GM19025 (cell line): ENCODE measurements at regions not wholly inside any gene's neighbourhood (a gene's known extent, or its start where the extent isn't known, plus 50 kb on each side); places are given as distances from the start of the nearest gene placed in this dataset.
A peak's percentile ranks its signal among the peaks of the same experiment; 100 is the strongest.
"Not testable (repeated sequence)": the region's sequence is repeated elsewhere in the genome, so short reads cannot be mapped to it uniquely, and the experiment has no call there.

ENCODE experiments used
- ATAC-seq: cut with Tn5 transposase; IDR thresholded peaks from one replicate; pipeline ENCODE4 v1.9.1; 2021; ENCODE audit warnings: mild to moderate bottlenecking, low read depth, moderate library complexity; ENCODE audit not compliant: unreplicated experiment

DNA sequence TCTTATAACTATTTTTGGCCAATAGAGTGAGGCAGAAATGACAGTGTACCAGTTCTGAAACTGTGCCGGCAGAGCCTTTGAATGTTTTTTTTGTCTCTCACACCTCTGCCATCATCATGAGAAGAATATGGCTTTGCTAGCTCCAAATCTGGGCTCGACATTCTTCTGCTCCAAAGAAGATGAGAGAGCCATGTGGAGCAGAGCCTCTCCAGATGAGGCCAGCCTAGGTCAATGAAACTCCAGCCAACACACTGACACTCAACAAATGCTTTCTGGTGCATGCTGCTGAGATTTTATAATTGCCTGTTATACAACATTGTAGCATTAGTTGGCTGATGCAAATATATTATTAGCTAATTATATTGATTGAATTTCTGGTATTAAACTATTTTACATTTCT, 154.7 kb downstream of the SLC38A4 start:
- no peak for ATAC-seq

DNA sequence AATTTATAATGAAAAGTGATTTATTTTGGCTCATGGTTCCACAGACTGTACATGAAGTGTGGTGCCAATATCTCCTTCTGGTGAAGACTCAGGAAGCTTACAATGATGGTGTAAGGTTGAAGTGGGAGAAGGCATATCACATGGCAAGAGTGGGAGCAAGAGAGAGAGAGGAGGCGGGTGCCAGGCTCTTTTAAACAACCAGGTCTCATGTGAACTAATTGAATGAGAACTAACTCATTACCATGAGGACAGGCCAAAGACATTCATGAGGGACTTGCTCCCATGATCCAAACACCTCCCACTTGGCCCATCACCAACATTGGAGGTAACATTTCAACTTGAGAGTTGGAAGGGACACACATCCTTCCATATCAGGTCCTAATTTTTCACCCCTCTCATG, 155.2 kb downstream of the SLC38A4 start:
- ATAC-seq = no peak

DNA sequence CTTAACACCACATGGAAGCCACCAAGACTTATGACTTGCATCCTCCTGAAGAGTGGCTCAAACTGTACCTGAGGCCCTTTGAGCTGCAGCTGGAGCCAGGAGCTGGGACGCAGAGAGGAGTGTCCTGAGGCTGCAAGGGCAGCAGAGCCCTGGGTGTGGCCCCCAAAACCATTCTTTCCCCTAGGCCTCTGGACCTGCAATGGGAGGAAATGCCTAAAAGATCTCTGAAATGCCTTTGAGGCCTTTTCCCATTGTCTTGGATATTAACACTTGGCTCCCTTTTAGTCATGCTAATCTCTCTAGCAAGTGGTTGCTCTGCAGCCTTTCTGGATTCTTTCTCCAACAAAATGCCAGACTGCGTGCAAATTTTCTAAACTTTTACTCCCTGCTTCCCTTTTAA, 156.1 kb downstream of the SLC38A4 start:
- no peak for ATAC-seq

DNA sequence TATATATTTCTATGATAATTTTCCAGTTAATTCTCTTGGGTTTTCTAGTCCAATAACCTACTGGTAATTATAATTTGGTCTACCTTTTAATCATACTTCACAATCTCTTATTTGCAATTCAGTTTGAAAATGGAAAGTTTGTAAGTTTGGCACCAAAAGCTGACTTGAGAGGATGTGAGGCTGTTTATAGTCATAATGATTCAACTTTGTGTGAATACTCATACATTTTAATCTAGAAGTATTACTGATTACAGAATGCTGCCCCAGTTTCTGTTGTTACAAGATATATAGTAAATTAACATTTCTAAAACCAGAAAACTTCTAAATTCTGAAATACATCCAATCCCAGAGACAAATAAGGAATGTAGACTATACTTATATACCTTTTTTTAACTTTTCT, 158.2 kb downstream of the SLC38A4 start:
- ATAC-seq = no peak

DNA sequence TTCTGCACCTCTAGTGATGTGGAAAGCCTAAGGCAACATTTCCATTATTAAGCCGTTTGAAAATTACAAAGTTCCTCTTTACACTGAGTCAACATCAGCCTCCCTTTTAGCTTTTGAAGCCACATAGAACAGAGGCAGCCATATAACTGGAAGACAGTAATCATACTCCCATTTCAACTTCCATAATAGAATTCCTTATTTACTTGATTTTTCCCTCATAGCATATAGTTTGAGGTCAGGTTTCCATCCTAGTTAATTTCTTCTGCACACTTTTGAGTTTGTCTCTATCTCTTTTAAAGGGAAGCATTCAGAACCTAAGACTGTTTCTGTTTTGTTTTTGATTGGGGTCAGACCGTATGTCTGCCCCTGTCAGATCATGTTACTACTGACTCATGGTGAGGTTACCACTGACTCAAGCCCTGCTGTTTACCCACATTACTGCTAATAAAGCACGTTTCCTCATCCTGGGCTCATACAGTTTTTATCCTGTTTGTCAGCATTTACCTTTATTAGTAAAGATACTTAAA, 161.0 kb downstream of the SLC38A4 start:
- ATAC-seq = no peak

DNA sequence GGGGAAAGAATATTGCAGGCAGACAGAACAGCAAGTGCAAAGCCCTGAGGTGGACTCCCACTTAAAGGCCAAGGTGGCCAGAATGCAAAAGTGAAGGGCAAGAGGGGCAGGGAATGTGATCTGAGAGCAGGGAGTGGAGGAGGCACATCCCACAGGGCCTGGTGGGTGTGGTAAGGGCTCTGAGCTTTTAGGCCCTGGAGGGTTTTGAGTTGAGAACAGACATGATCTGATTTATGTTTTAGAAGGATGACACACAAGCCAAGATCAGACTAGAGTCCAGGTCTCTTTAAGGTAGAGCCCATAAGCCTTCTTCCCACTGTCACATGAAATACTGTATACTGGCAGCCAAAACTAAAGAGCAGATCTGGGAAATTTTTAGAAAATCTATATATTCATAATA, 162.5 kb downstream of the SLC38A4 start:
- ATAC-seq = no peak

DNA sequence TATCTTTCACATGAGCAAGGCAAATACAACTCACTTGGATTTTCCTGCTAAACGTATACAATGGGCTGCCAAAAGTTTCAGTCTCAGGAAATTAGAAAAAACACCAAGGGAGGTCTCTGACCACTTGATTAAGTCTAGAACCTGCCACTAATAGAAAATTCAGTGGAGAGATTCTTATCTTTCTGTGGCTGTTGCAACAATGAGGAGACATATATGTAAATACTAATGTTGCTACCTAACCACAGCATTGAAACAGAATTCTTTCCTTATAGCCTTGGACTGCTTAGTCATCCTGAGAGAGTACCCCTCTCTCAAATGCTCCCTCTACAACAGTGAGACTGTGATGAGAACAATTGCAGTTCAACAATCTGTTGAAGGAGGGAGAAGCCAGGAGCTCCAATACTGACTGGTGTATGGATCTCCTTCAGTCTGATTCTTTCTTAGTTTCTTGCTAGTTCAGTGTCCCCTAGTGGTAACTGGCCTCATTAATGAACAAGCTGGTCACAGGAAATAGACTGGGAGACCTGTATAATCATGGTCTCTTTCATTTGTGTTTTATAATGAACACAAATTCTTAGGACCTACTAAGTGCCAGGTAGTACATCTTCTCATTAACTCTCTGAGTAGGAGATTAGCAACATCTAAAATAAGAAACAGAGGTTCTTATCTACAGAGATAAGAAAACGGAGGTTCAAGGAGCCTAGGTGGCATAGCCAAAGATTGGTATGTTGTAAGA, 164.5 kb downstream of the SLC38A4 start:
- peak; percentile 77 for ATAC-seq

DNA sequence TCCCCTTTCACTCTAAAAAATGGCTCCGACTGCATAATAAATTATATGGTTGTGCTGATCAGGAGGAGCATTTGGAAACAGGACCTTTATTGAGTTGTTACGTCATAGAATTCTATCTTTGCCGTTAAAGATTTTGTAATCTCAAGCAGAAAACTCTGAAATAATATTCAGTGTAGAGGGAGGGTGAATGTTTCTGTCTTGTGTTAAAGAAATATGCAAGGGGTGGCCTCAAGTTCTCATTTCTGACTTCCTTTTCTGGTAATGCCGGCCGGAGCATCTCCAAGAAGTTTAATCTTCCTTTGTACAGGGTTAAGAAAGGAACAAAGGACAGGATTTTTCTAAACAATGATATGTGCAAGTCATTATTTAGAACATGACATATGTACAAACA, 165.1 kb downstream of the SLC38A4 start:
- ATAC-seq = no peak

DNA sequence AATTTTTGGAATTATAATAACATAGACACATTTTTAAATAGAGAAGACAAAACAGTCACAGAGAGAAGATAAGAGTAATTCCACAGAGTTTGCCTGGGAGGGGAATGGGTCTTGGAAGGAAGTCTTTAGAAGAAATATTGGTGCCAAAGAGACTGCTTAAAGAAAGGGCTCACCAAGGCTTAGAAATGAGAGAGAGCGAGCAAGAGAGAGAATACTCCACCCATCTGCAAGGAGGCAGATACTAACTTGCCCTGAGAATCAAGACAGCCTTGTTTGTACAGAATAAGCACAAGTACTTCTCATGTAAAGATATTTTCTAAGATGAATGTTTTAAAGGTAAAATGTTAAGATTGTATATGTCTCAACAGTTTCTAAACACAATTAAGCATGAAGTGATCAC, 165.5 kb downstream of the SLC38A4 start:
- no peak for ATAC-seq

DNA sequence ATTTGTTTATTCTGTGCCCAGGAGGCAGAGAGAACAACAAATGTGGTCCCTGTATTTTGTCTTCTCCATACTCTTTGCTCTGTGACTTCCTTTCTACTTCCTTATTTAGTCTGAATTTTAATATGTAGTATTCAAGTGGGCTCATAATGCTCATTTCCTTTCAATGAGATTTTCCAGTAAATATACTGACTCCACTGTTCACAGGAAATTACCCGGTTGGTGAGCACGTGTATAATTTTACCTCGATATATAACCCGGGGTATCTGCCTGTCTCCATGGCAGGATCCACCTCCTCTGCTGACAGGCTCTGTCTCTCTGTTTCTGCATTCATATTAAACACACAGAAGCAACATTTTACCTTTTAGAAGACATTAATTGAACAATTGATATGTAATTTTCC, 166.0 kb downstream of the SLC38A4 start:
- no peak for ATAC-seq

DNA sequence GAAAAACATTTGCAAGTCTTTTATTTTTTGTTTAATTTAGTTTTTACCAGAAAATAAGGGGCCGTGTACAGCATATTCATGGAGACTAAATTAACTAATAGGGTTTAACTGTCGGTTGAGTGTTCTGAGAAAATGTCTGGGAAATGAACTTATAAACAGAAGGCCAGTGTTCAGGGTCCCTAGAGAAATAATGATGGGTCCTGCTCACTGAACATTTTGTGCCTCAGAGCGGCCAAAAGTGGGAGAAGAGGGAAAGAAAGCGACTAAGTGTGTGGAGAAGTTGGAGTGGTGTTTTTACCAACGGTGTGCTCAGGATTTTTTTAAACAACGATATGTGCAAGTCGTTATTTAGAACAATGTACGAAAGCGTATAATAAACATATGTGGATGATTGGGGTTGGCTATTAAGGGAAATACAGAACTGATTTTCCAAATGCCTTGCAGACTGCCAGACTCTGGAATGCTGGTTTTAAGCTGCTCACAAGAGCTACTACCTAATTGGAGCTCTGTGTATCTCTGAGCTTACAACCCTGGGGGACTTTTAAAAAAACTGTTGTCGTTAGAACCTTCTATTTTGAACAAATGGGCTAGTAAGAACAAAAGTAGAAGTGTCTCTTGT, 166.7 kb downstream of the SLC38A4 start:
- no peak for ATAC-seq

DNA sequence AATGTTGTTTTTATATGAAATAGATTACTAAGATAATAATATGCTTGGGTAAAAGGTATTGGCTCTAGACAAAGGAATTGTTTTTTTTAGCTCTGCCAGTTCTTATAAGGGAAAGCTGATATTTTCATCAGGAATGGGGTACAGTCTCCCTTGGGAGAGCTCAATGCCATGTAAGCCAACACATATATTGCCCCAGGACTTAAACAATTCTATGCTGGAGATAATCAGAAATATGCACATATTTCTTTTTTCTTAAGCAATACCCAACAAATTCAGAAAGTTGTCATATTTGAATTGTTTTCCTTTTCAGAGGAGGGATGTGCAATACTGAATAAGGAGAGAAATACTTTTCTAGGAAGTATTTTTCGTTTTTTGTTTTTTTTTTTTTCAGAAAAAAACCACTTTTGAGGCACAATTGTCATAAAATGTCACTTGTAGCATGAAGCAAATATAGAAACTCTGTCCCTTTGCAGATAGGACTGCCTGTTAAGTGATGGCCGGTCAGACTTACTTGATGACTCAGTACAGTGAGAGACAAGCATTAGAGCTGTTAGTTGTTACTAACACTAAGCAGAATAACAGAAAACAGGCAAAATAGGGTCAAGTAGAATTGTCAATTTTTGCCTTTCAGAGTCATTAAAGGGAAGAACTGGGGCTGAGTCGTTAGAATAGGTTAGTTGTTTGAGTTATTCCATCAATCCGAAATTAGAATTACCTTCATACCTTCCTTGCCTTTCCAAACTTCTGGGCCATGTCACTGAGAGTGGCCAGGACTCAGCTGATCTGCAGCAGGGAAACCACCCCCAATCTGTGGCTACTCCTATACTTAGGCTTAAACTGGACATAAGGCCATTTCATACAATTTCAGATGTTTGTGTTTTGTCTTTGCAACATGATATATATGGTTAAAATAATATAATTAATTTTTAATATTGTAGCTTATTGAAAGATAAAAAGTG, 168.1 kb downstream of the SLC38A4 start:
- ATAC-seq = no peak

DNA sequence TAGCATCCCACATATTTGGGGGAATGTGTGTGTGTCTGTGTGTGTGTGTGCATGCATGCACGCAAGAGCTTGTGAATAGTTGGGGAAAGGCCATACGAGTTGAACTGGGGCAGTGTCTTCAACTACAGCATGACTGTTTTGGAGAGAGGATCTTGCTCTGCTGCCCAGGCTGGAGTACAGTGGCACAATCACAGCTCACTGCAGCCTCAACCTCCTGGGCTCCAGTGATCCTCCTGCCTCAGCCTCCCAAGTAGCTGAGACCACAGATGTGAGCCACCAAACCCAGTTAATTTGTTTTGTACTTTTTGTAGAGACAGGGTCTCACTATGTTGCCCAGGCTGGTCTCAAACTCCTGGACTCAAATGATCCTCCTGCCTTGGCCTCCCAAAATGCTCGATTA, 169.8 kb downstream of the SLC38A4 start:
- ATAC-seq = not testable (repeated sequence)

DNA sequence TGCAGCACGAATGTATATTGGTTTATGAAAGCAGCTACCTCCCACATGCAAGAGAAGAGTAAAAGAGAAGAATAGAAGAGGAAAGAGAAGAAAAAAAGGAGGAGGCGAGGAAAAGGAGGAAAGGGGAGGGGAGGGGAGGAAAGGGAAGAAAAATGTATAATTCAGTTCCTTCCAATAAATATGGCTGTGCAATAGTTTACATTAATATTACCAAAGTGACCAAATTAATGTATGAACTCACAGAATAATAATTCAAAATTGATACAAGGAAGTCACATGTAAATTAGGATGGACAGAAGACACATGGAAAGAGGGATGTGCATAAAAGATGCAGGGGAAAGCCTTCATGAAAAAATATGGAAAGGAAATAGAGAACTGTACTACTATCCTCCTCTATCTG, 172.5 kb downstream of the SLC38A4 start:
- no peak for ATAC-seq

DNA sequence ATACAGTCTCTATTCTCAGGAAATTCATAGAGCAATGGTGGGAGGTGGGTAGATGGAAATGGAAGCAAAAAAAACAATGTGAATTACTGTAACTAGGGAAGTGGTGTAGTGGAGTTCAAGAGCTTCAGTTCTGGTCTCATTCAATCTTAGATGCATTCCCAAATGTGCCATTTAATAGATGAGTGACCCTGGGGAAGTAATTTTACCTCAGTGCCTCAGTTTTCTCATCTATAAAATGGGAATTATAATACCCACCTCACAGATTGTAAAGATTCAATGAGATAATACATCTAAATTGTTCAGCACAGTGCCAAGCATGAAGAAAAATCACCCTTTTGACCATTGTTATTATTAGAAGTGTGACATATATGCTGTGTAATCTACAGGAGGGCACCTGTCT, 173.1 kb downstream of the SLC38A4 start:
- no peak for ATAC-seq

DNA sequence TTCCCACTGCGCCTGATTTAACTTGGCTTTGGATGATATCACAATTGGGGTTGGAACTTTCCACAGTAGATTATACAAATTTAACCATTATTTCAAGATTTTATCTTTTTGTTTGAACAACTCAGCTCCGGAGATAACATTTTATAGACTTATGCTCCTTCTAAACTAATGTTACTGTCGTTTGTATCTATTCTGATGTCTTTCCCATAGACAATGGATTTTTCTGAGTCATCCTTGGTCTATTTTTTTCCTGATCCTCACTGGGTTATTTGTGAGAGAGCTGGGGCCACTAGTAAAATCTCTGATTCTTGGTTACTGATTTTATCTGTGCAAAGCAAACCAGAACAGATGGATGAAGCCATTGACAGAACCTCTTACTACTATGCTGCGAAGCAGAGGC, 175.1 kb downstream of the SLC38A4 start:
- ATAC-seq = no peak

DNA sequence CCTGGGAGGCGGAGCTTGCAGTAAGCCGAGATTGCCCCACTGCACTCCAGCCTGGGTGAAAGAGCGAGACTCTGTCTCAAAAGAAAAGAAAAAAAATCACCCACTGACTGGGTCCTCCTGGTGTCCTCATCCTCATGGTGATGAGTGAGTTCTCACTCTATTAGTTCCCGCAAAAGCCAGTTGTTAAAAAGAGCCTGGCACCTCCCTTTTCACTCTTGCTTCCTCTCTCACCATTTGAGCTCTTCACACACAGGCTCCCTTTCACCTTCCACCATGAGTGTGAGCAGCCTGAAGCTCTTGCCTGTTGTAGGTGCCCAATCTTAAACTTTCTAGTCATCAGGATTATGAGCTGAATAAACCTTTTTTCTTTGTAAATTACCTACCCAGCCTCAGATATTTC, 176.4 kb downstream of the SLC38A4 start:
- no peak for ATAC-seq

DNA sequence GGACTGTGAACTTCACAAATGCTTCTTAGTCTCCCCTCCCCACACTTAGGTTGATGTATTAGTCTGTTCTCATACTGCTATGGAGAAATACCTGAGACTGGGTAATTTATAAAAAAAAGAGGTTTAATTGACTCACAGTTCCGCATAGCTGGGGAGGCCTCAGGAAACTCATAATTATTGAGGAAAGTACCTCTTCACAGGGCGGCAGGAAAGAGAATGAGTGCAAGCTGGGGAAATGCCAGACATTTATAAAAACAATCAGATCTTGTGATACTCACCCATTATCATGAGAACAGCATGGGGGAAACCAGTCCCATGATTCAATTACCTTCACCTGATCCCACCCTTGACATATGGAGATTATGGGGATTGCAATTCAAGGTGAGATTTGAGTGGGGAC, 178.8 kb downstream of the SLC38A4 start:
- no peak for ATAC-seq

DNA sequence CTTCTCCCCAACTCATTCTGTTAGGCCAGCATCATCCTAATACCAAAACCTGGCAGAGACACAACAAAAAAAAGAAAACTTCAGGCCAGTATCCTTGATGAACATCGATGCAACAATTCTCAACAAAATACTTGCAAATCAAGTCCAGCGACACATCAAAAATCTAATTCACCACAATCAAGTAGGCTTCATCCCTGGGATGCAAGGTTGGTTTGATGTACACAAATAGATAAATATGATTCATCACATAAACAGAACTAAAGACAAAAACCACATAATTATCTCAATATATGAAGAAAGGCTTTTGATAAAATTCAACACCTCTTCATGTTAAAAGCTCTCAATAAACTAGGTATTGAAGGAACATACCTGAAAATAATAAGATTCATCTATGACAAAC, 184.1 kb downstream of the SLC38A4 start:
- not testable (repeated sequence) for ATAC-seq

DNA sequence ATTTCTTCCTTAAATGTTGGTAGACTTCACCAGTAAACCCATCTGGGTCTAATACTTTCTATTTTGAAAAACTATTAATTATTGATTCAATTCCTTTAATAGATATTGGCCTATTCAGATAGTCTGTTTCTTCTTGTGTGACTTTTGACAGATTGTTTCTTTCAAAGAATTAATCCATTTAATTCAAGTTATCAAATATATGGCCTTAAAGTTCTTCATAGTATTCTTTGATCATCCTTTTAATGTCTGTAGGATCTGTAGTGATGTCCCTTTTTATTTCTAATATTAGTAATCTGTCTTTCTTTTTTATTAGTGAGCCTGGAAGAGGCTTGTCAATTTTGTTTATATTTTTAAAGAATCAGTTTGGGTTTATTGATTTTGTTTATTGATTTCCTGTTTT, 190.0 kb downstream of the SLC38A4 start:
- ATAC-seq = no peak
